GM19324 (cell line): ENCODE measurements at regions not wholly inside any gene's neighbourhood (a gene's known extent, or its start where the extent isn't known, plus 50 kb on each side); places are given as distances from the start of the nearest gene placed in this dataset.

Experiments used
- ATAC-seq: cut with Tn5 transposase; IDR thresholded peaks from one replicate; pipeline ENCODE4 v1.9.1; 2021; ENCODE audit warnings: mild to moderate bottlenecking, moderate library complexity; ENCODE audit not compliant: unreplicated experiment, low FRiP score

DNA sequence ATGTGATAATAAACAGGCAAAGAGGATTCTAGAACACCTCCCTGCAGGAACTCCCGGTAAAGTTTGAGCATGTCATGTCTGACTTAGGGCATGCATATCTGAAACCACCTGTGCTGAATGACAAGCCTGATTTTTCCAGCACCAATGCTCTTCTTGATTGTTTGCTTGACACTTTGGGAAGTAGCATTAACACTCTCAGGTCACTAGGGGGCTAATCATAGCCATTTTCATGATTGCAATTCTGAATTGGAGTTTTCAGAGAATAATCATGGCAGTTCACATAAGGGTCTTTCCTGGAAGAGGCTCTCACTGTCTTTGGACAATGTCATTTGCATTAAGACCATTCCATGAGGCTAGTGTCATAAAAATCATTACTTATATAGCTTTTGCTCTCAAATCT is 234.4 kb upstream of the MTNR1B start:
- ATAC-seq, result no peak

DNA sequence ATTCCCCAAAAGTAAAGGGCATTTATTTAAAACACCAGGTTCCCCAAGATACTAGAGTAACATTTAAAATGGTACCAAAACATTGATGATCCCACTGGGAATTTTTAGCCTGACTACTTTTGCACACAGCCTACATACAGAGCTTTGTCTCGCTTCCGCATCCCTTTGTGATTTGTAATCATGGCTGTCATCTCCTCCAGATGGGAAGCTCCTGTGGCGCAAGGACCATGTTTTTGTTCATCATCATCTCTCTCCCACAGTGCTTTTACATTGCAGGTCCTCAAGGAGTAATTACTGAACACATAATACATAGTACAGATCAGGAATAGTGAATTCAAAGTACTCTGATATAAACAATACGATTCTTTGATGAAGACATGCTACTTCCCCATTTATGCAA is 231.2 kb upstream of the MTNR1B start:
- ATAC-seq, result no peak

GRCh38 chr11:92739041-92739440 is 230.4 kb upstream of the MTNR1B start:
- no peak for ATAC-seq

DNA sequence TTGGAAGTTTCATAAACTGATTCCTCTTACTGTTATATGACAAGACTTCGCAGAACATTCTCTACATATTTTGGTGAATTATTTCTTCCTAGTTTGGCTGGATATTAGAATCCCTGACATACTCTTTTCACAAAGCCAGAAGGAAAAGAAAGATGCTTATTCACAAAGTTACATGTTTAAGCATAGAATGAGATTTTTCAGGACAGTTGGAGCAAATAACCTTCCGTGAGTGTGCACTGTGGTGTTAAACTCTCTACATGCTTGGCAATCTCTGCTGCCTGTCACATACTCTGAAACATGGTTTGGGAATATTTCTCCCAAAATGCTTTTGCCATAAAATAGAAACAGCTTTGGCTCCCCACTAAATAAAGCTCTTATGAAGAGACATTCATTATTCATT is 230.0 kb upstream of the MTNR1B start:
- ATAC-seq, result no peak

DNA sequence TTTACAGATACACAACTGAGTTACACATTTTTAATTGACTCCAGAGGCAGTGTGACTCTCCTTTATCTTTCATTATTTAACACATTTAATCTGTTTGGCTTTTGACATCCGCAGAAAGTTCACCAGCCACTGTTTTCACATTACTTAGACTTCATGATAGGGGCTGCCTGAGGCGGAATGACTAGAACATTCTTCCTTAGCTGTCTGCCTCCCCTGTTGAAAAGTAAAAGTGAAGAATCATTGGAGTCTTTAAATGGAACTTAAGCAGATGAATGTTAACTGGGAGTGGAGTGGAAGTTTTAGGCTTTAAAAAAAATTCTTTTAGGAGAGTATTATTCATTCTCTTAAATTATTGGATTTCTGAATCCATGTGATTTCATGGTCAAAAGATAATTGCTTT is 229.2 kb upstream of the MTNR1B start:
- ATAC-seq, result no peak

DNA sequence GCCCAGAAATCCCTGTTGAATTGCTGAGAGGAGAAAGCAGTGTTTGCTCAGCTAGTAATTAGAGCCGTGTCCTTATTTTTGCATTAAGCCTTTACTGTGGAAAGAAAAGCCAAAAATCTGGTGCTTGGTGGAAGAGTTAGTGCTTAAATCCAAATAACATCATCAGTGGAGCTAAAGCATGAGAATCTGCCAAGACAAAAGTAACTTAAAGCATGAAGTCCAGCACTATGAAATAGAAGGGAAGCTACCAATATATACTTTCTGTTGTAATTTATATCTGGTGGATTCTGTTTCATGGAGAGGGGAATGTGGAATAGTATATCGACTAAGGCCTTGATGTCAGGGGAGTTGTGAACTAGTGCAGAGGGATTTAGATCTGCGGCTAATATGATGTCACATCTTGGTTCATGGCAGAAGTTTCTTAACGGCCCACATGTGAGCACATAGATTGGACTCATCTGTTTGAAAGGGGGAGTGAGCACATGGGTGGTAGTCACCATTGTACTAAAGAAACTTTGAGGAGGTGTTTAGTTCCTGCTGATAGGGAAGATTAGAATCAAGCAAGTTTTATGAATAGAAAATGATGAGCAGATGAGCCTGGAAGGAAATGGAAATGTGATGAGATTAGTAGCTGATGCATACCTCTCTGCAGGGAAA is 224.4 kb upstream of the MTNR1B start:
- no peak for ATAC-seq

DNA sequence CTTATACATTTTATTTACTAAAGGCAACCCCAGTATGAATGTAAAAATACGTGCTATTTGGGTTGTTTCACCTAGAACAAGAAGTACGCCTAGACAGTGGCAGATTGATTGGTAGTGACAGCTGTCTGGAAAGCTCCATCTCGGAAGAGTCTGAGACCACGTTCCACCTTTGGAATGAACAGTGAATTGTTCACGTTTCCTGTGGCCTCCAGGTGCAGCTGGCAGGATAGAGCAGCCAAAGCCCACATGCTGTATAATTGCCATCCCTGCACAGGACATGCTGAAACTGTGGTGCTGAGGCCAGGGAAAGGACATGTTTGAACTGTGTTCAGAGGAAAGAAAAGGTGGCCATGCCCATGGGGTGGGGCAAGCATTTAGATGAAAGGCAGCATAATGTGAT is 218.7 kb upstream of the MTNR1B start:
- no peak for ATAC-seq

DNA sequence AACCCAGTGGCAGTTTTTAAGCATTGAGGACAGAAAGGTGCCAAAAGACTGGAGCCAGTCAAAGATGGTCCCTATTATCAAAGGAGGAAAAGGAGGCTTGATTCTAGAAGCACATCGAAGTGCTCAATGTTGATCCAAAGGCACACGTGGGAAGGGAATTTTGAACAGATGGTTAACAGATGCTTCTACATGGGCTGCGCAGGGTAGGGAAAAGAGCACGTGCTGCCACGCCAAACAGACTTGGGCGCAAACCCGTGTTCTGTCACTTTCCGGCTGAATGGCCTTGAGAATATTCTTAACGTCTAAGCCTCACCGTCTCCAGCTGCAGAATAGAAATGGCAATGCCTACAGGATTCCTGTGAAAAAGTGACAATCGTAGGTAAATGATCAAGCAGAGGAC is 217.9 kb upstream of the MTNR1B start:
- ATAC-seq, result no peak

GRCh38 chr11:92752122-92752521 is 217.3 kb upstream of the MTNR1B start:
- ATAC-seq, result no peak

- no peak for ATAC-seq
These were observed 216.3 kb upstream of the MTNR1B start for GRCh38 chr11:92753161-92753560.

DNA sequence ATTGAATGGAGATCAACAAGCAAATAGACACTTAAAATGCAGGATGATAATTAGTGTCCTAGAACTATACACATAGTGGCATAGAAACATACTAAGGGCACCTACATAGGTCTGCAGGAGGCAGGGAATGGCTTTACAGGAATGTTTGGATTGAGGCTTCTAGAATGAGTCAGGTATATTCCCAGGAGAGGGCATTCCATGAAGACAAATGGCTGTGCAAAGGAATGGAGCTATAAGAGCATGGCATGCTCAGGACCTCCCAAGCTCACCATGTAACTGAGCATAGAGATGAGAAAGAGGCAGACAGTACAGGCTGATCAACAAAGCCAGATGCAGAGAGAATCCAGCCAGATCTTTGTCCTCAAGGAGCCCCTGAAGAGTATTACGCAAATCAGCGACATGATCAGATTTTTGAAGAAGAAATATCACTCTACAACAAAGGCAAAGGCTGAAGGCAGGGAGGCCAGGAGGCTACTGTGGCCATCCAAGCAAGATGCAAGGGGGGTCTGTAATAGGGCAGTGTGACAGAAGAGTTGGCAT is 211.1 kb upstream of the MTNR1B start:
- ATAC-seq, result no peak

DNA sequence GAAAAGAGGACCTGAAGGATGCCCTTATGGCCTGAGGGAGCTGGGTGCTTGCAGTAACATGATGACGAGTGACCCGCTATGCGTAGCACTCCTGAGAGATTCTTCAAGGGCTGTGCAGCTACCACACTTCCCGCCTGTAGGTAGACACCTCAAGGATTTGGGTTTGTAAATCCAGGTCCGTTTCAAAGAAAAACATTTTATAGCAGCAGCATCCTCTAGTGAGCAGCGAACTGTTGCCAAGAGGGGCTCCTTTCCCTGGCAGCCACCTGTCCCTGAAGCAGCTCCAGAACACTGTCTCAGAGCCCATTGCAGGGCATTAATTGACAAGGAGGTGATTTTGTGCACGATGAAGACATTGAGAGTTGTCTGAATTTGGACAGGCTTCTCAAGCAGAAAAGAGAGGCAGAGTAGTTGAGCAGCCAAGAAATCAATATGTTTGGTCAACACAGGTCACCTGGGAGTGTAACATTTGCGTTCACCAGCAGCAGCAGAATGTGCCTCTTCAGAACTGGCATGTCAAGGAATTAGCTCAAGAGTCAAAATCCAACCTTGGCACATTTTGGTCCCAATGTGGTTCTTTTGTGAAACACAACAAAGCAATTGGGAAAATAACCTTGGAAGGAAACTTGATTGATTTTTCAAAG is 209.8 kb upstream of the MTNR1B start:
- no peak for ATAC-seq

GRCh38 chr11:92762121-92762540 is 207.3 kb upstream of the MTNR1B start:
- no peak for ATAC-seq

DNA sequence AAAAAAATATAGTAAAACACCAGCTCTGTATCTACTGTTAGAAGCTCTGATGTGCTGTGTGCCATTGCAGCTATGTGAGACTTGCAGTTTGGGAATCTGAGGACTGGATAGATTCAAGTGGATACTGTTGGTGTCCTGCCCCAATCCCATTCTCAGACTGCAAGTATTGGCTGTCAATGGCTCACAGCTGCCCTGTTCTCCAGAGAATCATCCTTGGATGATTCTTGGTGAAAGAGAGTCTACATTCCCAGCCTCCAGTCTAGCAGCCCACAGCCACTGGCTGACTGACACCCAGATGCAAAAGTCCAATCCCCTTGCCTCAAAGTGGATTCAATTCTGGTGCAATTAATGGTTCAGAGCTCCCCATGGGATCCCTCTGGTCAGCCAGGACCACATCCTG is 206.1 kb upstream of the MTNR1B start:
- no peak for ATAC-seq

- no peak for ATAC-seq
These were observed 205.3 kb upstream of the MTNR1B start for GRCh38 chr11:92764128-92764527.

DNA sequence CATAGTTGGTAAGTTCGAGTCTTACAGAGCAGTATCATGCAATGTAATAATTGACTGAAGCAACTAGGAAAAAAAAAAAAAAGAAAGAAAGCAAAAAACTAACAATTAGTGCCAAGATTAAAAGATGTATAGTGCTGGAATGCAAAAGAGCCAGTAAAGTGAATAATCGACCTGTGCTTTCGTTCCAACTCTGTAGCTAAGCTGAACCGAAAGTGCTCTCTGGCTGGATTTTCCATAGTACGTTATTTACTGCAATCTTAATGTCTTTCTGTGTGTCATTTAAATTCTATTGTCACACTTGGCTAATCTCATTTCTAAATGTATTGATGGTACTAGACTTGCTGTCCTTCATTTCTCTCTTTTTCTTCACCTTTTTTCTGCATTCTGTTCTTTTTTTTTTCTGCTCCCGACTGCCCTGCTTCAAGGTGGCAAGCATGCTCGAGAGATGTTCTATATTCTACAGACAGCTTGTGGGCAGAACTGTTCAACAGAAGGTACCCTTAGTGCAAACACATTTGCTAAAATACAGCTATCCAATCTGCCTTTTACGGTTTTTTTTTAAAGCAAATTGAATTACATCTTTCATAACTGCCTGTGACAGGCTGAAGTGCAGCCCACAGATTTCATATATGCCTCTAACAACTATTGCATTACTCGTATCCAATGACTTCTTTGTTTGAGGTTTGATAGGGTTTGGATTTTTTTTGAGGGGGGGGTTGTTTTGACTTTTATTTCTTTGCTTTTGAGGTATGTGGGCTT is 204.2 kb upstream of the MTNR1B start:
- ATAC-seq, result no peak

- ATAC-seq, result no peak
These were observed 203.5 kb upstream of the MTNR1B start for GRCh38 chr11:92765965-92766371.

DNA sequence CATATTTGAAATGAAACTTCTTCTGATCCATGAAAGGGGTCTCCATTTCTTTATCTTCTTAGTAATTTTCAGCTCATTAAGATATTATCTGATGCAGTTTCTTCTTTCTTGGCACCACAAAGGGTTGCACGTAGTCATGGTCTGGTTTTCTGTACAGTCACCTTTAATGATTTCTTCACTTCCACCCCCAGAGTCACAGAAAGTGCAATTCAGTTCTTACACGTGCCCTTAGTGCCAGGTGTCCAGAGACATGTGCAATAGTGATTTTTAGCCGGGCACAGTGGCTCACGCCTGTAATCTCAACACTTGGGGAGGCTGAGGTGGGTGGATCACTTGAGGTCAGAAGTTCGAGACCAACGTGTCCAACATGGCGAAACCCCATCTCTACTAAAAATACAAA is 202.8 kb upstream of the MTNR1B start:
- no peak for ATAC-seq

GRCh38 chr11:92767416-92767815 is 202.0 kb upstream of the MTNR1B start:
- ATAC-seq, result no peak

DNA sequence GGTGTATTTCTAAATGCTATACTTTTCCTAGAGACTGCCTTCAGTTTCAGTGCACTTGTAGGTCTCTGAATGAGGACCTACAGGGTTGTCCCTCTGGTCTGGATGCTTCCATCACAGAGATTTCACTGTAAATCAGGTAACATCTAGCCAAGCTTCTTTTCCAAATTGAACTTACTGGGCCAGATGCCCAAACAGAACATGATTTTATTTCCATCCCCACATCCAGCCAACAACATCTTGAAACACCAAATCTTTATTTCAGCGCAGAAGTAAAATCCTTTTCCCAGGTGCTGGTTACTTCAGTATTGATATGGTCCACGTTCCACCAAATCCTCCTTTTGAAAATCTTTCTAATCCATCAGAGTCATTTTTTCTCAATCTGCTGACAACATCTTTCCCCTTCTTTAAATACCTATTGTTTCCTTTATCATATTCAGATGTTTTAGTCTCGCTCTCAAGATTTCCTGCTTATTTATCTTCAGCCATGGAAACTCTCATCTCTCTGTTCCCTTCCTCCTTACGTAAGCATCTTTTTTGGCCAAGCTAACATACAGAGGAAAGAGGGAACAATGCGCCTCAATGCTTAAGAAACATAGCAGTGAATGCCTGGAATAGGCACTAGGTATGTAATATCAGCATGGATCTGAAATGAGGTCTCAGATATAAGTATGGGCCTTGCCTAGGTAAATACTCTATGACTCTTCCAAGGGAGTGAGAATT is 201.2 kb upstream of the MTNR1B start:
- no peak for ATAC-seq

DNA sequence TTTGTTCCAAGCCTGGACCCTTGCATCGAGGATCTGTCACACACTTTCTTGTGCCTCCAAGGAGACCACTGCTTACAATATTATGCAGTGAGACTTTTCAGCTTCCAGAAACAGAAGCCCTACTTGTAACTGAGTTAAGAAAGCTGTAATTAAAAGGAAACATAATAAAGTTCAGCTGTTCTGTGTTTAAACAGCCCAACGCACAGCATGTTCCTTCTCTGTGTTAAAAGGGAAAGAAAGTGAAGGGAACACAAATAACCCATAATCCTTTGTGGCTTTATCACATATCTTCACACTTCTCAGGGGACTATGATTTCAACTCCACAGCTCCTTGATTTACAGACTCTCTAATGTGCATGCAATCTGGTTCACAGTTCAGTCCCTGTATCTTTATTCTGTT is 200.3 kb upstream of the MTNR1B start:
- ATAC-seq, result no peak
